OCI-LY3 (cell line): ENCODE measurements at regions not wholly inside any gene's neighbourhood (a gene's known extent, or its start where the extent isn't known, plus 50 kb on each side); places are given as distances from the start of the nearest gene placed in this dataset.

ENCODE experiments used
- EZH2phosphoT487 ChIP-seq: fragments of 200-600 bp; shearing (Covaris generic); IDR thresholded peaks from 2 replicates; pipeline ENCODE4 v1.6.1; 2018; ENCODE audit warnings: antibody characterized with exemption, mixed run types, low read depth
- TF ChIP-seq, protein P1 (sequence below): fragments of 200-600, 300-600 bp; sonication (generic); IDR thresholded peaks from 2 replicates; pipeline ENCODE4 v1.5.1; 2014; ENCODE audit warnings: antibody characterized with exemption, low read length, low read depth

DNA sequence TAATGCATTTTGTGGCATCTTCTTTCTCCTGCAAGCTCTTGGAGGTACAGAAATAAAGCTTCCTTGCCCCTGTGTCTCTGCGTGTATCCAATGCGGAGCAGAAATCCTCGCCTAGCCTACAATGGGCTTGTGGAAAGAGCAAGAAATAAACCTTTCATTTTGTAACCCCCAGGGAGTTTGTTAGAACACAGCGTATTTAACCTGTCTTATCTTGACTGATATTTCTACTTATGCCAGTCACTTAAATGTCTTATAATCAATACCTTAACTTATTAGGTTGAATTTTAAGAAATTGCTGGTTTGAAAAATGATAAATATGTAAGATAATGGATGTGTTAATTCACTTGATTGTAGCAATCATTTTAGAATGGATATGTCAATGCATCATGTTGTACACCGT lies 629.8 kb upstream of the IGFBP3 start:
- TF ChIP-seq, protein P1, sequence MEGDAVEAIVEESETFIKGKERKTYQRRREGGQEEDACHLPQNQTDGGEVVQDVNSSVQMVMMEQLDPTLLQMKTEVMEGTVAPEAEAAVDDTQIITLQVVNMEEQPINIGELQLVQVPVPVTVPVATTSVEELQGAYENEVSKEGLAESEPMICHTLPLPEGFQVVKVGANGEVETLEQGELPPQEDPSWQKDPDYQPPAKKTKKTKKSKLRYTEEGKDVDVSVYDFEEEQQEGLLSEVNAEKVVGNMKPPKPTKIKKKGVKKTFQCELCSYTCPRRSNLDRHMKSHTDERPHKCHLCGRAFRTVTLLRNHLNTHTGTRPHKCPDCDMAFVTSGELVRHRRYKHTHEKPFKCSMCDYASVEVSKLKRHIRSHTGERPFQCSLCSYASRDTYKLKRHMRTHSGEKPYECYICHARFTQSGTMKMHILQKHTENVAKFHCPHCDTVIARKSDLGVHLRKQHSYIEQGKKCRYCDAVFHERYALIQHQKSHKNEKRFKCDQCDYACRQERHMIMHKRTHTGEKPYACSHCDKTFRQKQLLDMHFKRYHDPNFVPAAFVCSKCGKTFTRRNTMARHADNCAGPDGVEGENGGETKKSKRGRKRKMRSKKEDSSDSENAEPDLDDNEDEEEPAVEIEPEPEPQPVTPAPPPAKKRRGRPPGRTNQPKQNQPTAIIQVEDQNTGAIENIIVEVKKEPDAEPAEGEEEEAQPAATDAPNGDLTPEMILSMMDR, result no peak
- no peak for TF ChIP-seq EZH2phosphoT487
